HG02943 (cell line): ENCODE measurements at regions not wholly inside any gene's neighbourhood (a gene's known extent, or its start where the extent isn't known, plus 50 kb on each side); places are given as distances from the start of the nearest gene placed in this dataset.

Source experiments
- ATAC-seq: cut with Tn5 transposase; IDR thresholded peaks from one replicate; pipeline ENCODE4 v1.9.1; 2021; ENCODE audit warnings: mild to moderate bottlenecking, low read depth, moderate library complexity; ENCODE audit not compliant: unreplicated experiment

GRCh38 chr5:92402956-92403702 is 1020.0 kb upstream of the ARRDC3 start:
- ATAC-seq: no peak

- no peak for ATAC-seq
These were observed 1018.9 kb upstream of the ARRDC3 start for GRCh38 chr5:92402045-92402444.

DNA sequence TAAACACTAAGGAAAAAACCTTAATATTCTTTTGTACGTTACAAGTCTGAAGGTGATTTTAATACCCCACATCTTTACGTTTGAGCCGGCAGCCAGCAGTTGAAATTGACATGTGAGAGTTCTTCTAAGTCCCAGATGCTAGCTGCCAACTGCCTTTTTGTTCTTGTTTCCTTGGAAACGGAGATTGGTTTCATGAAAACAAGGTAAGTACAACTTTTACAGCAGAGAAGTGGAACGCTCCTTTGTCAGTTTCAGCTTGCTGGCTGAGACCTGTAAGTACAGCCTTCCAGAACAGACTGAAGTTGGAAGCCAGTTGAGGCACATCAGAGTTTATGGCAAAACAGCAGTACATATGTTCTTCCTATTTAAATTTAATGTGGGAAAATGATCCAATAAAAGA is 1018.4 kb upstream of the ARRDC3 start:
- ATAC-seq: no peak

DNA sequence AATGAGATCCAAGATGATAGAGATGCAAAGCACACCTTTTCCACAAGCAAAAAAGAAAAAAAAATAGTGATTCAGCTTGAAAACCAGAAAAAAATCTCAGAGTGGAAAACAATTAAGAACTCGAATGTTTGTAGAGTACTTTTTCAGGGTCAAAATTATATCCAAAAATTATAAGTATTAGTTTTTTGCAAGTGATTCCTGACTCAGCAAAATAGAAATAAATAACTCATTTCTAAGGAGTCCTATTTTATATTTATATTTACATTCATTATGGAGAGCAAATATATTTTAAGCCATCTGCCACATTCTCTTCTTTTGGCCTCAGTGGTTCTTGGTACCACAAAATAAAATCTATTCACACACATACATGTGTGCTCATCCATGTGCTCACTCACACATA is 1011.8 kb upstream of the ARRDC3 start:
- no peak for ATAC-seq

DNA sequence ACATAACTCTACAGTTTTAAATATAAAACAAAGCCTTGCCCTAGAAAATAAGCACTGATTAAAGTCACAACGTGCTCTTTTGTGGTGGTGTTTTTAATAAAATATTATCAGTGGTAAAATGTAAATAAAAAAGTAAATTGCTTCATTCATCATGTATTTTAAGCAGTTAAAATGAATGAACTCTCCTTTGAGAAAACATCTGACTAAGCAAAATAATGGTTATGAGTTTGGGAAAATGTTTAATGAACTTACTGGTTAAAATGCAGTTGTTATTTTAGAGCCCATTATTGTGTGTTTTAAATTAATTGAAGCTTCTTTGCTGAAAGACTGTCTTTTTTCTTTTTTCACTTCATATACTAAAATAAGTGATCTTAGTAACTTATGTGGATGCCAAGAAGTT is 1007.5 kb upstream of the ARRDC3 start:
- no peak for ATAC-seq

DNA sequence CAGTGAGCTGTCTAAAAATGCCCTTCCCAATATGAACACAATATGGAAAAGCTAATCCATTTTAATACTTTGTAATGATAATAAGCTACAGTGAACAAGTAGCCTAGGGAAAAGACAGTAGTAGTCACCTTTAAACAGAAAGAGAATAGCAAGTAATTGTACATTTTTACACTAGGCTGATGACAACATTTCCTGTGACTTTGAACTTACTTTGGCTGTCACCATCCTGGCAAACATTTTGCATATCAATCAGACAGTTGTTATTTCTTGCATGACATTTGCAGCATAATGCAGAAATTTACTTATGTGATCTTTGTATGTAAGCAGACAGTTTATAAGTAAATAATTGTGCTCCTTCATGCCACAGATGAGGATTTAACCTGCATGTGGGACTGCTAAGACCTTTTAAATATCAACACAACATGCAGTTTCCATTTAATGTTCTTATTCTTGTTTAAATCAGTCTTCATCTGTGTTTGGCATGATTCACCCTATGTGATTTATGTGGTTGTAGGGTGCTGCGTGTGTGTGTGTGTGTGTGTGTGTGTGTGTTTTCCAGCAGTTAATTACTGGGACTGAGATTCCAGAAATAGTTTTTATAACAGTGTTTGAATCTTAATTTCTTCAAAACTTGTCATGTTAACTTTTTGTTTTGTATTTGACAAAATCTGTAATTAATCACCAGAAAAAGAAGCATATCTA is 997.1 kb upstream of the ARRDC3 start:
- no peak for ATAC-seq

- ATAC-seq: no peak
These were observed 996.0 kb upstream of the ARRDC3 start for GRCh38 chr5:92378966-92379611.

GRCh38 chr5:92374859-92375258 is 991.7 kb upstream of the ARRDC3 start:
- no peak for ATAC-seq

DNA sequence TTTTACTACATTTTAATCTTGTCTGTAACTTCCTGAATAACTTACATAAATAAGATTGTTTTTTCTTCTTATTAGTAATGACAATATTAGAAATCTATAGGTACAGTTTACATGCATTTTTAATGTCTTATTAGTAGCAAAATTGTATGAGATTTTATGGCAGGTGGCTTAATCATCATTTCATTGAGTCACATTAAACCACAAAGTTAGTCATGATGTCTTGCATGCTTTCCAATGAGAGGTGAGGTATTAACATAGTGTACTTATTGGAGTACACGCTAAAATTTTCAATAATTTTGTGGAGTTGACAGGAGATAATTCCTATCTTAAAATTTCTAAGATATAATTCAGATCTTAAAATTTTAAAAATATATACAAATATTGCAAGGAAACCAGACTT is 989.6 kb upstream of the ARRDC3 start:
- ATAC-seq: no peak

- ATAC-seq: no peak
These were observed 988.7 kb upstream of the ARRDC3 start for GRCh38 chr5:92371889-92372235.

- ATAC-seq: no peak
These were observed 988.2 kb upstream of the ARRDC3 start for GRCh38 chr5:92371171-92371888.

DNA sequence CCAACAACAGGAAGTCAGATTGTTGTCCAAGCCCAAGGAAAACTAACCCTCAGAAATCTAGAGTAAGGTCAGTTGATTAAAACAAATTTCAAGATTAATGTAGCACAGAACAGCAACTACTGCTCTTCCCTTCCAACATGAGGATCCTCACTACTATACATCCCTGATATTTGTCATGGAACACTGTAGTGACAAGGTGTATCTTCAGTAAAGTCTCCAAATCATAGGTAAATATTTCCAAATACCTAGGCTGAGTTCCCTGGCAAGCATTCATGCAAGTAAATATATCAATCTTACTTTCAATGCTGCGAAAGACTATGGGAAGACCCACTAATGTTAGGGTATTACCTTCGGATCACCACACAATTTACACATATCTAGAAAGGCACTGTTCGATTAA is 986.9 kb upstream of the ARRDC3 start:
- ATAC-seq: no peak

DNA sequence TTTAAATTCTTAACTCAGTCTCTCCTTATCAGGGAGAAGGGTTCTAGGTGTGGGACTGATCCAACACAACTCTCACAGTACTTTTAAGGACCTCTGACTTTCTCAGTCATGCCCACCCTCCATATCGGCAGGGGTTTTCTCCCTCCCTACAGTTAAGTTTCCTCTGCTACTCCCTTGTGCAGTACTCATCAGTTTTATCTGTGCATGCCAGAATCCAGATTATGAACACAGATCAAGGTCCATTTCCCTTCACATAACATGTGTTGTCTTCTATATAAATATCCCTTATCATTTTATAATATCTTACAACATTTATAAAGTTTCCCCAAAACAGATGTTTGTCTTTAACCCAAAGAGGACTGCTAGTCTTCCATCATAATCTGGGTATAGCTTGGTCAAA is 986.5 kb upstream of the ARRDC3 start:
- no peak for ATAC-seq

- ATAC-seq: no peak
These were observed 982.0 kb upstream of the ARRDC3 start for GRCh38 chr5:92364986-92365550.

- no peak for ATAC-seq
These were observed 970.3 kb upstream of the ARRDC3 start for GRCh38 chr5:92353107-92354030.

DNA sequence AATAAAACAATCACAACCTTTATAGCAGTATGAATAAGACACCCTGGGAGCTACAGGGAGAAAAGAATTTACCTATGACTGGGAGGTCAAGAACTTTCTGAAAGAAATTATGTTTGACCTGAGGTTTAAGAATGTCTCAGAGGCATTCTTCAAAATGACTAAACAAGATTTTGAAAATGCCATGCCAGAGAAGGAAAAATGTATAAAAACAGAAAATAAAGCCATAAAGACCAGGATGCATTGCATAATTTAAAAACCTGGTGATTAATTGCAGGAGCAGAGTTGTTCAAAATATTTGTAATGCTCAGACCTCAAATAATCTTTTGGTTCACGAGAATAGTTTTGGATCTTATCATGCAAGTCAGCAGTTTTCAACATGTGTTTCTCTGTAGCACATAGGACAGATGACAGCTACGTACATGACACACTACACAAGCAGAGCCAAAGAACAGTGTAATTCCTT is 954.7 kb upstream of the ARRDC3 start:
- no peak for ATAC-seq

DNA sequence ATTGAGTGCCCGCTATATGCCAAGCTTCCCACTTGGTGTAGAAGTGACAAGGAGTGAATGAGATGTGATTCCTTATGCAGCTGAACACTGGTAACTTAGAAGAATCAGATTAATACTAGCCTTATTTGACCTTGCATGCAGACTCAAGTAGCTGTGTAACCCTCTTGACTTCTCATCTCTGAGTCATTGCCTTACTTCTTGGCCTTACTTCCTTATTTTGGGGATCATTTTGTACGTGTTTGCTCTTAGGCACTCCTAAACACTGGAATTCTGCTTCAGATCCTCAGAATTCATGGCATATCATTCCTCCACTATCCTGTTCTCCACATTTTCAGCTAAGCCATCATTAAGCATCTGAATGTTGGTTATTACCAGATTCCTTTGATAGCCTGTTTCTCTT is 948.9 kb upstream of the ARRDC3 start:
- ATAC-seq: no peak

DNA sequence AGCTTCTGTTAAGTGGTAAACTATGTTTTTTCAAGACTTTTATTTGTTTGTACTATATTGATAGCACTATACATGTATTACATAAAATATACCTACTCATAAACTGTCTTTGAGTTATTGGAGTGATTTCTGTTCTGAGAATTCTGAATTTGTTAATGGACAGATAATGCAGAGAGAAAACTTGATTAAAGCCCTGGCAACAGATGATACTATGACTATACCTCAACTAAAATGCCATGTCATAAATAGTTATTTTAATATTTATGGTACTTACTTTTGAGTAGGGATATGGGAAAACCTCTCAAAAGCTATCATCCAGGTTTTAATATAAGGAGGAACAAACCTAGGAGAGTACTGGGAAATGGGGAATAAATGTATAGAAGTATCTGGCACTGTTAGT is 947.2 kb upstream of the ARRDC3 start:
- ATAC-seq: no peak

GRCh38 chr5:92329759-92330158 is 946.6 kb upstream of the ARRDC3 start:
- ATAC-seq: no peak
